Daoy (cell line): ENCODE measurements at regions not wholly inside any gene's neighbourhood (a gene's known extent, or its start where the extent isn't known, plus 50 kb on each side); places are given as distances from the start of the nearest gene placed in this dataset.
"Not testable (repeated sequence)": the region's sequence is repeated elsewhere in the genome, so short reads cannot be mapped to it uniquely, and the experiment has no call there.

Source experiments
- DNase-seq: peaks from one replicate; pipeline ENCODE4 v3.0.0-alpha.2; 2015; ENCODE audit warnings: low read depth

GRCh38 chr15:99485153-99485961, 80.4 kb upstream of the MEF2A start:
- no peak for DNase-seq

GRCh38 chr15:99485992-99486370, 79.8 kb upstream of the MEF2A start:
- no peak for DNase-seq

- peak; percentile 89 for DNase-seq
Measured at GRCh38 chr15:99486371-99487336, 79.1 kb upstream of the MEF2A start.

- no peak for DNase-seq
Measured at GRCh38 chr15:99487337-99487730, 78.5 kb upstream of the MEF2A start.

GRCh38 chr15:99492275-99492674, 73.5 kb upstream of the MEF2A start:
- DNase-seq: no peak

- DNase-seq: no peak
Measured at GRCh38 chr15:99492716-99493115, 73.1 kb upstream of the MEF2A start.

- DNase-seq: no peak
Measured at GRCh38 chr15:99493461-99493860, 72.3 kb upstream of the MEF2A start.

- not testable (repeated sequence) for DNase-seq
Measured at GRCh38 chr15:99494536-99495233, 71.1 kb upstream of the MEF2A start.

GRCh38 chr15:99495430-99496301, 70.1 kb upstream of the MEF2A start:
- DNase-seq: no peak

GRCh38 chr15:99496302-99496629, 69.5 kb upstream of the MEF2A start:
- DNase-seq: no peak

- no peak for DNase-seq
Measured at GRCh38 chr15:99502182-99502581, 63.6 kb upstream of the MEF2A start.

GRCh38 chr15:99502661-99503060, 63.1 kb upstream of the MEF2A start:
- DNase-seq: no peak

GRCh38 chr15:99503411-99503810, 62.4 kb upstream of the MEF2A start:
- DNase-seq: no peak

- DNase-seq: no peak
Measured at GRCh38 chr15:99504071-99504822, 61.5 kb upstream of the MEF2A start.

GRCh38 chr15:99504823-99505551, 60.8 kb upstream of the MEF2A start:
- peak; percentile 40 for DNase-seq

- no peak for DNase-seq
Measured at GRCh38 chr15:99506399-99506798, 59.4 kb upstream of the MEF2A start.

GRCh38 chr15:99507016-99507503, 58.7 kb upstream of the MEF2A start:
- no peak for DNase-seq

GRCh38 chr15:99507504-99508310, 58.1 kb upstream of the MEF2A start:
- DNase-seq: peak; percentile 66

GRCh38 chr15:99508311-99508645, 57.5 kb upstream of the MEF2A start:
- DNase-seq: no peak
